PFSK-1 (cell line): ENCODE measurements at regions not wholly inside any gene's neighbourhood (a gene's known extent, or its start where the extent isn't known, plus 50 kb on each side); places are given as distances from the start of the nearest gene placed in this dataset.

Experiments used
- FOXP2 ChIP-seq: optimal IDR thresholded peaks from 2 replicates; pipeline ENCODE3; 2011; ENCODE audit warnings: borderline replicate concordance, control low read depth, inconsistent platforms; ENCODE audit not compliant: insufficient read depth; ENCODE audit errors: extremely low read length, extremely low read depth
- POLR2AphosphoS5 ChIP-seq: IDR thresholded peaks from 2 replicates; pipeline ENCODE4 v1.6.1; 2012; ENCODE audit warnings: low read depth, mild to moderate bottlenecking, control low read depth, low read length, moderate library complexity
- REST ChIP-seq, 2 experiments: IDR thresholded peaks; 2 replicates each; pipeline versions ENCODE4 v1.6.1 to v1.8.0; 2011 to 2012; ENCODE audit warnings: low read depth in 2 of 2, low read length in 2 of 2, control low read depth in 1 of 2, inconsistent platforms in 1 of 2, mild to moderate bottlenecking in 1 of 2, moderate library complexity in 1 of 2; ENCODE audit not compliant: insufficient read depth in 1 of 2
- SIN3A ChIP-seq: IDR thresholded peaks from 2 replicates; pipeline ENCODE4 v1.6.1; 2012; ENCODE audit warnings: mild to moderate bottlenecking, low read length, moderate library complexity, borderline replicate concordance; ENCODE audit not compliant: insufficient read depth
- TAF1 ChIP-seq: IDR thresholded peaks from 2 replicates; pipeline ENCODE4 v1.6.1; 2012; ENCODE audit warnings: low read length, control low read depth, borderline replicate concordance; ENCODE audit not compliant: insufficient read depth

- TF ChIP-seq POLR2AphosphoS5: no peak
- no peak for TF ChIP-seq SIN3A
- TF ChIP-seq REST (IDR thresholded peaks at IDR 0.05; ENCODE audit: insufficient read depth in 1 of 2, low read depth in 2 of 2, low read length in 2 of 2): no peak
- no peak for TF ChIP-seq FOXP2
- TF ChIP-seq TAF1: no peak
Measured at GRCh38 chr4:124321364-124321763, 391.2 kb downstream of the ANKRD50 start.

GRCh38 chr4:124322234-124323065, 390.1 kb downstream of the ANKRD50 start:
- no peak for TF ChIP-seq REST (IDR thresholded peaks at IDR 0.05; ENCODE audit: insufficient read depth in 1 of 2, low read depth in 2 of 2, low read length in 2 of 2)
- TF ChIP-seq TAF1: no peak
- no peak for TF ChIP-seq POLR2AphosphoS5
- TF ChIP-seq SIN3A: no peak
- no peak for TF ChIP-seq FOXP2

GRCh38 chr4:124325690-124326089, 386.8 kb downstream of the ANKRD50 start:
- TF ChIP-seq TAF1: no peak
- TF ChIP-seq FOXP2: no peak
- no peak for TF ChIP-seq POLR2AphosphoS5
- no peak for TF ChIP-seq REST (IDR thresholded peaks at IDR 0.05; ENCODE audit: insufficient read depth in 1 of 2, low read depth in 2 of 2, low read length in 2 of 2)
- no peak for TF ChIP-seq SIN3A

- TF ChIP-seq FOXP2 (no peak), SIN3A (no peak), POLR2AphosphoS5 (no peak), REST (IDR thresholded peaks at IDR 0.05; ENCODE audit: insufficient read depth in 1 of 2, low read depth in 2 of 2, low read length in 2 of 2) (no peak), TAF1 (no peak)
Measured at GRCh38 chr4:124329134-124329533, 383.4 kb downstream of the ANKRD50 start.
